Type B pancreatic cell (in vitro differentiated cells): ENCODE measurements at regions not wholly inside any gene's neighbourhood (a gene's known extent, or its start where the extent isn't known, plus 50 kb on each side); places are given as distances from the start of the nearest gene placed in this dataset.

Source experiments
- DNase-seq: peaks from one replicate; pipeline ENCODE4 v3.0.0; 2021; ENCODE audit warnings: mixed read lengths; ENCODE audit not compliant: unreplicated experiment; ENCODE audit errors: extremely low spot score
- H3K27ac Mint-ChIP-seq: 2 replicates; pipeline ENCODE4 v1.8.0; 2021; ENCODE audit warnings: mild to moderate bottlenecking, mixed read lengths
- H3K27me3 Mint-ChIP-seq: 2 replicates; pipeline ENCODE4 v1.8.0; 2021; ENCODE audit warnings: mixed read lengths
- H3K36me3 Mint-ChIP-seq: 2 replicates; pipeline ENCODE4 v1.8.0; 2021; ENCODE audit warnings: mixed read lengths
- H3K4me1 Mint-ChIP-seq: one replicate; pipeline ENCODE4 v1.8.0; 2021; ENCODE audit warnings: mixed read lengths; ENCODE audit not compliant: unreplicated experiment
- H3K4me3 Mint-ChIP-seq: 2 replicates; pipeline ENCODE4 v1.8.0; 2021; ENCODE audit warnings: mild to moderate bottlenecking, mixed read lengths
- H3K9me3 Mint-ChIP-seq: 2 replicates; pipeline ENCODE4 v1.8.0; 2021; ENCODE audit warnings: mixed read lengths
- CTCF ChIP-seq: fragments of 200-600 bp; sonication (generic); conservative IDR thresholded peaks from 2 replicates; pipeline ENCODE4 v1.5.0; 2021; ENCODE audit warnings: antibody characterized with exemption, mild to moderate bottlenecking

GRCh38 chr5:93092349-93093105, 488.5 kb downstream of the NR2F1-AS1 start:
- no peak overlapping the region for H3K4me3 Mint-ChIP-seq
- H3K4me1 Mint-ChIP-seq = no peaks in the 10 kb centered on the region
- DNase-seq = no peak
- TF ChIP-seq CTCF = no peak
- H3K27me3 Mint-ChIP-seq = peaks cover 10% of the 10 kb centered on the region
- no peaks in the 10 kb centered on the region for H3K9me3 Mint-ChIP-seq
- no peaks in the 10 kb centered on the region for H3K36me3 Mint-ChIP-seq
- H3K27ac Mint-ChIP-seq = no peak overlapping the region

GRCh38 chr5:93090698-93091097, 490.3 kb downstream of the NR2F1-AS1 start:
- Mint-ChIP-seq H3K36me3 (no peaks in the 10 kb centered on the region), H3K9me3 (no peaks in the 10 kb centered on the region), H3K27me3 (peaks cover 10% of the 10 kb centered on the region), H3K27ac (no peak overlapping the region), H3K4me3 (no peak overlapping the region), H3K4me1 (no peaks in the 10 kb centered on the region)
- no peak for TF ChIP-seq CTCF
- DNase-seq = no peak

GRCh38 chr5:93088592-93089389, 492.2 kb downstream of the NR2F1-AS1 start:
- Mint-ChIP-seq H3K9me3 (no peaks in the 10 kb centered on the region), H3K36me3 (no peaks in the 10 kb centered on the region), H3K27me3 (peaks cover 10% of the 10 kb centered on the region), H3K4me1 (no peaks in the 10 kb centered on the region), H3K4me3 (no peak overlapping the region), H3K27ac (no peak overlapping the region)
- no peak for DNase-seq
- no peak for TF ChIP-seq CTCF

- Mint-ChIP-seq H3K27ac (no peak overlapping the region), H3K36me3 (no peaks in the 10 kb centered on the region), H3K4me1 (no peaks in the 10 kb centered on the region), H3K9me3 (no peaks in the 10 kb centered on the region), H3K4me3 (no peak overlapping the region), H3K27me3 (peaks cover 1% of the 10 kb centered on the region)
- no peak for DNase-seq
- no peak for TF ChIP-seq CTCF
Observed at GRCh38 chr5:93087326-93087725, 493.7 kb downstream of the NR2F1-AS1 start.

GRCh38 chr5:93082981-93083380, 498.0 kb downstream of the NR2F1-AS1 start:
- H3K4me1 Mint-ChIP-seq = peaks cover 9% of the 10 kb centered on the region
- no peak overlapping the region for H3K4me3 Mint-ChIP-seq
- H3K27me3 Mint-ChIP-seq = no peaks in the 10 kb centered on the region
- H3K36me3 Mint-ChIP-seq = no peaks in the 10 kb centered on the region
- H3K27ac Mint-ChIP-seq = no peak overlapping the region
- no peak for TF ChIP-seq CTCF
- no peaks in the 10 kb centered on the region for H3K9me3 Mint-ChIP-seq
- no peak for DNase-seq
